Activated T-cell treated with anti-CD3 and anti-CD28 coated beads for 1 hour (primary cell): ENCODE measurements at regions not wholly inside any gene's neighbourhood (a gene's known extent, or its start where the extent isn't known, plus 50 kb on each side); places are given as distances from the start of the nearest gene placed in this dataset.

Experiments used
- DNase-seq: peaks from one replicate; pipeline ENCODE4 v3.0.0-alpha.2; 2020; ENCODE audit warnings: low read depth

DNA sequence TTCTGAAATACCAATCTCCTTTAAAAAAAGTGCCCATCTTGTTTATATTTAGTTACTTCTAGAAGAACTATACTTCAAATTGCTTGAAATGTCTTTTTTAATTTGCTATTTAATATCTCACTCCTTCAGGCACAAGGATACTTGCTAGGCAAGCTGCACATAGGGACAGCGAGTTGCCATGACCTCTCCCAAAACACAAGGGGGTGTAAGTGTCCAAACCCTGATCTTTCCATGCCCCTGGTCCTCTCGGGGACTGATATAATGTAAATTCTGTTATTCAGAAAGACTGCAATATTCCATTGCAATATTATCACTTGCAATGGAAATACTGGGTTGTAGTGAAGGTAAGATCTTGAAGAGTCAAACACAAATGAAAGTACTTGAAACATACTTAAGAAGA is 480.4 kb downstream of the CETN3 start:
- no peak for DNase-seq

DNA sequence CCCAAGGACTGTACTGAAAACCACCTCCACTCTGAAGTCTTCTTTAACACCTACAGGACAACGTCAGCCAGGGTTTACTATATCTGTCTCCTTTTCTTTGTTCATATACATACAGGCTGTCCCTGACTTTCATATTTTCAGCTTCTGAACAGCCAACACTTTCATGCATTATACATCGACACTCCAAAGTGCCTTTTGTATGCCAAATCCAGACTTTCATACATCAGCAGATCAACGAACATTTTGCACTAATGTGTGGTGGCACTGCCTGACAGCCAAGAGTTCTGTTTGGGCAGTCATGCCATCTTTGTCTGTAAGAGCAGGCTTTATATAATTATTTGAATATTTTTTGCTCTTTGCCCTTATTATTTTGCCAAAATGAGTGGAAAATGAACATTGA is 487.4 kb downstream of the CETN3 start:
- DNase-seq, result no peak

DNA sequence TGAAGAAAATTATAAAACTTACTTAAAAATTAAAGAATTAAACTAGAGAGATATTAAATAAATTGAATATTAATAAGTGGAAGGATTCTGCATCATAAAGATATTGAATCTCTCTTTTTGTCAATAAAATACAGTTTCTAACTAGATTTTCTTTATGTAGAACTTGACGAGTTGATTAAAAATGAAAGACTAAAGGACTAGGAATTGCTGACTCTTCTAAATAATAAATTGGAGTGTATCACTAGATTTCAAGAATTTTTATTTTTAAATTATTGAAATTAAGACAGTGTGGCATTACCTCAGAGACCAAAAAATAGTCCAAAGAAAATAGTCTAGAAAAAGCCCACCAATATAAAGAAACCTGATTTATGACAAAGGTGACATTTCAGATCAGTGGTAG is 492.4 kb downstream of the CETN3 start:
- no peak for DNase-seq

DNA sequence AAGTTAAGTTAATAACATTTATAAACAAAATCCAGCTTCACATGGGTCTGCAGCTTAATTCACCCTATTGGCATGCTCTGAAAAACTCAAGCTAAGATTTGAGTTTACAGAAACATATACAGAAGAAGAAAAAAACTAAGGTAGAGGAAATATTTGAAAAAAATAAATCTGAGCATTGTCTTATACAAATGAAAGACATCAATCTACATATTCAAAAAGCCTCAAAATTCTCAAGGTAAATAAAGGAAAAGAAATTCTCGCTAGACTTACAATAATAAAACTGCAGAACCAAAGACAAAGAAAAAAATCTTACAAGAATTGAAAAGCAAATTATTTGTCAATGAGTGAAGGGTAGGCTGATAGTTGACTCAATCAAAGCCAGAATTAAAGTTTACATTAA is 493.4 kb downstream of the CETN3 start:
- no peak for DNase-seq

DNA sequence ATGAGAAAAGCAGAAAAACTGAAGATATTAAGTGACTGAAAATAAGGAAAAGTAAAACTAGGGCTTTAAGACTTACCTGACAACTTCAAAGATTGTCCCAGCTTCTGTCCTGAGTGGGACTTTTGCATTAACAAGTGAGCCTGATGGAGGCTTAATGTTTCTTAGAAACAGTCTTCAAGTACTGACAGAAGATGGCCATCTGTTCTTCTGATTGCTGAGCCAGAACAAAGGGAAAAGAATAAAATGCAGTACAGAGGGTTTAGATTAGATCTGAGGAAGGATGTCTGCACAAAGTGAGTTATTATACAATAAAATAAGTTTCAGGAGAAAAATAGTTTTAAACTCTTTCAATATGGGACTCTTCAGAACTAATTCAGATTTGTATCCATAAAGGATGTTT is 500.7 kb downstream of the CETN3 start:
- DNase-seq, result no peak

DNA sequence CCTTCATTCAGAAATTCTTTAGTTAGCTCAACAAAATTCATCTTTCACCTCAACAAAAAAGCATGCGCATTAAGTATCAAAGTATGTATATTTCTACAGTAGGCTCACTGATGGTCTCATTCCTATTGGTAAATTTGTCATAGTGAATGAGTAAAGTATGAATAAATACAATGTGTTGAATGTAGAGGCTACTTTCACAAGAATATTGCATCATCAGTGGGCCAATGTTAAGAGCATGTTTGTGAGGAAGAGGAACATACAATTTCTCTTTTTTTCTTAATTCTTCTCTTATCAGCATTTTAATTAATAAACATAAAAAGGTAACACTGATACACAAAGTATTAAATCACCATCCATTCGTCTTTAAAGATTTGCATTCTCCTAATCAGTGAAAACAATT is 505.1 kb downstream of the CETN3 start:
- DNase-seq, result no peak

DNA sequence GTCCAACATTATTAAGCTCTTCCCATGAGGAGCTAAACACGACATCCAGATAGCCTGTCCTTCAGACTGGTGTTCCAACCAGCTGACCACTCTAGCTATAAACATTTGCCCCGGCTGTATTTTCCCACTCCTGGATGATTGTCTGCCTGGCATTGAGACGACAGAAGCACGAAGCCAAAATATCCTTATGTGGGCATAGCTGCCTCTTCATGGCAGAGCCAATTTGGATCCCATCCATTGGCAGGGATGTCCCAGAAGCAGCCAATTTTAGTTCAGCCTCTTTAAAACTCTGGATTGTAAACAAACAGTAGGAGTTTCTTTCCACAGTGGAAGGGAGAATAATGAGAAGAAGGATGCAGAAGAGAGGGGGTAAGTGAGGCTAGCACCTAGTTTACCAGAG is 507.6 kb downstream of the CETN3 start:
- DNase-seq, result no peak

DNA sequence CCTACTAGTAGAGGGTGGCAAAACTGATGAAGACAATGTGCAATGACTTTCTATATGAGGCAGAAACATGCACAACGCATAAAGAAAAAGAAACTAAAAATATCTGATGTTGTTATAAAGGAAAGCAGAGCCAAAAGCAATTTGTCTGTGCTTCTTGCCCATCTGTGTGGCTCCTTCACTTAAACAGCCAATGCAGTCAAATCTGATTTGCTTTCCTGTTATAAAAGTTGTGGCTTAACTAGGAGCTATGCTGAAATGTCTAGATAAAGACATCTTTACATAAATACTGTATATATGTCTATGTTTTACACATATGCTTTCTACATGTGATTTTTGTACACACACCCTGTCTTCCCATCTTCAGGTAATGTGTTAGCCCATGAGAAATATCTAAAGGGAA is 508.2 kb downstream of the CETN3 start:
- no peak for DNase-seq

DNA sequence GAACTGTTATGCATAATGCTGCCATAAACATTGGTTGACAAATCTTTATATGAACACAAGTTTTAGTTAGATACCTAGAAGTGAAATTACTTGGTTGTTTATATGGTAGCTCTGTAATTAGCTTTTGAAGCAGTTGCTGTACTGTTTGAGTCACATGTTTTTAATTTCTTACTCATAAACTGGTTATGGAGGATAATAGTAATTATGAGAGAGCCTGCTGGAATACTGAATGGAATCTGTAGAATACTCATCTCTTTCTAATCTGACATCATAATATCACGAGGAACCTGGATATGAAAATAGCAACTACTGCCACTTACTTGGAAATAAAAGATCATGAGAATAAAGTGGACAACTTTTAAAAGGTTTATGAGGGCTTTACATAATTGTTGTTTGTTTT is 509.2 kb downstream of the CETN3 start:
- no peak for DNase-seq

DNA sequence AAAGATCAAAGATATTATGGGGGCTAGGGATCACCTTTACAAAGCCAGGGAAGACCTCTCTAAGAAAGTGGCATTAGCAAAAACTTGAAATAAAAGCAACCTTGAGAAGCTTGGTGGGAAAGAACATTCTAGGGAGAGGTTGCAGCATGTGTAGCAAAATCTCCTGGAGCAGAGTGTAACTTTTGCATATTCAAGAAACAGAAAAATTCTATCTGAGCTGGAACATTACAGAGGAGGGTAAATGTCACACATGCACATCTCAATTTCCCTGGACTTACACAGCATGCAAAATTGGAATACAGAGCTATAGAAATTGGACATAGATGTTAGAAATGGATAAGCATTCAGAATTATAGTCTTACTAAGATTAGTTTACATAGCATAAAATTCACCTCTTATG is 510.0 kb downstream of the CETN3 start:
- no peak for DNase-seq

DNA sequence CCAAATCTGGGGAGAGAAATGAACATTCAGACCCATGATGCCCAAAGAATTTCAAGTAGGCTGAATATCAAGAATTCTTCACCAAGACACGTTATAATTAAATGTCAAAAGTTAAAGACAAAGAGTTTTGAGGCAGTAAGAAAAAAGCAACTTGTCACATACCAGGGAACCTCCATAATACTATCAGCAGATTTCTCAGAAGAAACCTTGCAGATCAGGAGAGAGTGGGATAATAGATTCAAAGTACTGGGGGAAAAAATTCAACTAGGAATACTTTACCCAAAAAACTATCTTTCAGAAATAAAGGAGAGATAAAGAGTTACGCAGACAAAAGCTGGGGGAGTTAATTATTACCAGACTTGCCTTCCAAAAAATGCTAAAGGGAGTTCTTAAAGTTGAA is 516.0 kb downstream of the CETN3 start:
- no peak for DNase-seq

DNA sequence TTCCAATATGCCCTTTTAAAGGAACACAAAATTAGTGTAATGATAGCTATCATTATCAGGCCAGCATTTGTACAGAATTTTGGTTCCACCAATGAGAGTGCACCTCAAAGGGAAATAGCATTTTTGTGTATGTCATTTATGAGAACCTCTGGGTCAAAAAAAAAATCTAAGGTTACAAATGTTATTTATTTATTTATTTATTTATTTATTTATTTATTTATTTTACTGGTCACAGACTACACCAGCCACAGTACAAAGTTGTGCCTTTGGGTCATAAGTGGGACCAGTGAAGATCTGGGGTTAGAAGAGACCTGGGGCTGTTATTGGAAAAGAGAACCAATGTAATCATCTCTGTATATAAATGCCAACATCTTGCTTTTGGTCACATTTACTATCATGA is 523.9 kb downstream of the CETN3 start:
- no peak for DNase-seq

DNA sequence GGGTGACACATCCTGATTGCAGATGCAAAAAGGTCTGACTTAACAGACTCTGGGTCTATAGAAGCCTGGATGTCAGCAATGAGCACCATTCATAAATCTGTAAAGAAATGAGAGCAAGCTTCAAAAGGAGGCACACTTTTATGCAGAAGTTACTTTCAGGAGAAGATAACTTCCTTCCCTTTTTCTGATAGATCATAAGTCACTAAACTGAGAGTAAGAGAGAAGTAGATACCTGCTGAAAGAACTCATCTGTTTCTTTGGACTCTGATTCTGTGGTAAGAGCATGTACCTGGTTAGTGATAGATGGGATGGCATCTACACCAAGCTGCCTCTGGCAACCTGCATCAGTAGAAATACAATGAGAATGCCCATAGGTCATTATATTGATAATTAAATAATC is 525.6 kb downstream of the CETN3 start:
- DNase-seq, result no peak

DNA sequence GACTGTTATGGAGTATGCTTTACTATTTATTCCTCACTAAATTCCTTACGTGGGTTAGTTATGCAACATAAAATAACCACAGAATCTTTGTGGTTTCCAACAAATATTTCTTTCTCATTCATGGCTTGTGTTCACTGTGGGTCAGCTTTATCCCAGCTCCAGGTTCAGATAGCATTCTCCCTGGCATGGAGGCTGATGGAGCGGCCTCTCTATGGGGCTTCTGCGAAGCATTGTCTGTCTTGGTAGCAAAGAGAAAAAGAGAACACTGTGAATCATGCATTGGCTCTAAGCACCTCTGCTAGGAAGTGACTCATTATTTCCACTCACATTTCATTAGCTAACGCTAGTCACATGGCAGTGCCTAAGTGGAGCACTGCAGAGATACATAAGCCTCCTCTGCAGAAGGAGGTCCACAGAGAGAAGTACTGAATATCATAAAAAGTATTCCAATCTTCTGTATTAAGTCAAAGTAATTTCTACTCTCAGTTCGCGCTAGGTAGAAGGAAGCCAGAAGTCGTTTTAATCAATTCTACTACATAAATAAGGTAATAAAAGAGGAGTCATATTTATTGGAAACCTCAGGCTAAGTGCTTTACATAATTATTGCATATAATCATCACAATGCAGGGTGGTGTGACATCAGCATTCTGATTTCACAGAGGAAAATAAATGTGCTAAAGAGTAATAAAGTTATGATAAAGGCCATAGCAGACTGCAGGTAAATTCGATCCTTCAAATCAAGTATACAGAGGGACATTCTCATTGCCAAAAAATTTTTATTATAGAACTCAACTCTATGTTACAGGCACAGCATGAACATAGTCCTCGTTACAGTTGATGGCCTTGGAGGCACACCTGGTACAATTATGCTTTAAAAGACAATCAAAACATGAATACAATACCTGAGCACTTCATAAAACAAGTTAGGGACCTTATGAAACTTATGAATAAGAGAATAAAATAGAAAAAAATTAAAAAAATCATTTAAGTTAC is 531.1 kb downstream of the CETN3 start:
- DNase-seq, result no peak

DNA sequence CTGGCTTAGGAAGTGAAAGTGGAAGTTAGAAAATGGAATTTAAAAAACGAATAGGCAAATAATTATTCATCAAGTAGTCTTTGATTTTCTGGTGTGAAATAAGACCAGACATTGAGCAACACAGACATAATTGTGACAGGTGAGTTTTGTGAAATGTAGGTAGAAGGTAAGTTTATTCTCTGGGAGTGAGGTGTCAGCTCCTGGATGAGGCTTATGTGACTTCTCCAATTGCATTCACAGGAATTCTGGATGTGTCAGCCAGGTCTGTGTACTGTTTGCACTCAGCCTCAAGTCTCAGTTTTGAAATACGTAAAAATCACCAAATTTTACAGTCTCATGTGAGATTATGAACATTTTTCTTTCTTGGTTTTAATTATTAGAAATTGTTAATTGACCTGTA is 537.6 kb downstream of the CETN3 start:
- no peak for DNase-seq

DNA sequence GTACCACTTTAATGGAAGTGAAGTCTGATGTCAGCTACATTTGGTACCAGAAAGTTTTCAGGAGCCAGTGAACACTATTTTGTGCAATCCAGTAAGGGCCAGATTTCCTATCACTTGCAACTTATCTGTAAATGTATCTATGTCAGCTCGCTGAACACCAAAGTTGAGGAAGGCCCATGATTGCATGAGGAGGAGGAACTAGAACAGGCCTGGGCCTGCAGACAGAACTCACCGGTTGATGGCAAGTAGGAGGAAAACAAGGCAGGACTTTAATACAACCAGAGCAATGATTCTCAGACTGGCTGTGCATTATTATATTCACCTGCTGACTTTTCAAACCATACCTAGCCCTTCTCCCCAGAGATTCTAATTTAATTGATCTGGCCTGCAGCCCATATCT is 540.2 kb downstream of the CETN3 start:
- no peak for DNase-seq

DNA sequence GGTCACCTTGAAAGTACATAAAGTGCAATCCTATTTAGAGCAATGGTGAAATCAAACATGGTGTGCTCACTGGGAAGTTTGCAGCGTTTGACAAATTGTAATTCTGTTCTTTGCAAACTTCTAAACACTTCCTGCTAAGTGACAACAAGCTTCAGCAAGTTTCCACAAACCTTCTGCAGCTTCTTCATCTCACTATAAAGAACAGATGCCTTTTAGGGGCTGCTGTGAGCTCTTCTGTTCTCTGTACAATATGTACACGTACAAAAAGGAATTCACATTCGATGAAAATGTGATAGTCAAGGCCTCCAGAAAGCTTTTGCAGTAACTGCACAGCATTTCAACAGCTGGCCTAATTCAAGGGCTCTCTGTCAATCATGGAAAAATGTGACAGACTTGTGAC is 543.1 kb downstream of the CETN3 start:
- DNase-seq, result no peak

DNA sequence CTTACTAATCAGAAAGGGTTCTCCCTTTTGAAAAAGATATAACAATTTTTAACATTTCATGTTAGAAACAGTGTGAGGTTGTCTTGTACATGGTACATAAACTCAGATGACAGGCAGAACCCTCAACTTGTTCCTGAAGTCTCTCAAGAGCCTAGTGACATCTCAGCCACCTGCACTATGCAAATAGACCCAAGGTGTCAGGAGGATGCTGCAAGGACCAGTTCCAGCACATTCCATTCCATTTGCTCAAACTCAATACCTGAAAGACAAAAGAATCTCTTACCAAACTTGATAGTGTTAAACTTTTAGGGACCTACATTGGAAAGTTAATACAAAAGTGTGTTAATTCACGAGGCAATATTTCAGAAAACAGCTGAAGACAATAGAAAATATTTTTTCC is 544.6 kb downstream of the CETN3 start:
- no peak for DNase-seq

DNA sequence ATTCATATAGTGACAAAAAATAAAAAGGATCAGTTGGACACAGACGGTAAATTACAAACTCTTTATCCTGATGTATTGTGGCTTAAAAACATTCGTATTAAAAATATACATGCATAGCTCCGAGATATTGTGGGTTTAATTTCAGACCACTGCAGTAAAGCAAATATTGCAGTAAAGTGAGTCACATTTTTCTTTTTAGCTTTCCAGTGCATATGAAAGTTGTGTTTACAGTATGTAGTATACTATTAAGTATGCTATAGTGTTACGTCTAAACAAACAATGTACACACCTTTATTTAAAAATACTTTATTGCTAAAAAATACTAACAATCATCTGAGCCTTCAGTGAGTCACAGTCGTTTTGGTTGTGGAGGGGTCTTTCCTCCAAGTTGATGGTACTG is 551.8 kb downstream of the CETN3 start:
- DNase-seq, result no peak

DNA sequence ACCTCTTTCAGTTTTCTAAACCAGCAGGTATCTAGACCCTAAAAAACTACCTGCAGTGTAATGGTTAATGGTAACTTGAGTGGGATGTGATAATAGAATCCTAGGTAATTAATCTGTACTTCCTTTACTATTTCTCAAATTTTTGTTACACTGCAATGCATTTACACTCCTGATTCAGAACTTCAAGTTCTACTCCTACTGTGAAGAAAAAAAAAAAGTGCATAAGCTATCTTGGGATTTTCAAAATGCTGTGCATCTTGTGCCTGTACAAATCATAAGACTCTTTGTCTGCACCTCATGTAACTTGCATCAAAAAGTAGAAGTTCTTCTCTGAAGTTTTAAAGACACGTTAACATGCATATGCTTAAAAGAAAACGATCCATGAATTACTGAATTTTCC is 554.1 kb downstream of the CETN3 start:
- no peak for DNase-seq

DNA sequence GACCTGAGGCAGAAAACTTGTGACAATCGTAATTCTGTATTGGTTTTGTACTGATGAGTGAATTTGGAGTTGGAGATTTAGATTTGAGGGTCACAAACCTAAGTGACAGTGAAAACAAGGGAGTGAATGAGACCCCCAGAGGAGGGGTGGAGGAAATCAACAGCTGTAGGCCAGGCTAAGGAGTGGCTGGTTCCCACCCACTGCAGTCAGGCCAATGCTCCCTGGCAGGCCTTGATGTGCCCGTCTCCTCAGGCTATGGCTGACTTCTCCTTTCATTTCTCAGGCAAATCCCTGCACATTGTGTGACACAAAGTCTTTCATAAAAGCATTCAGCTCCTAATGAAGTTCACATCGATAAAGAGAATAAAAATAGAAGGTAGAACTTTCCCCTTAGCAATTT is 557.6 kb downstream of the CETN3 start:
- no peak for DNase-seq

DNA sequence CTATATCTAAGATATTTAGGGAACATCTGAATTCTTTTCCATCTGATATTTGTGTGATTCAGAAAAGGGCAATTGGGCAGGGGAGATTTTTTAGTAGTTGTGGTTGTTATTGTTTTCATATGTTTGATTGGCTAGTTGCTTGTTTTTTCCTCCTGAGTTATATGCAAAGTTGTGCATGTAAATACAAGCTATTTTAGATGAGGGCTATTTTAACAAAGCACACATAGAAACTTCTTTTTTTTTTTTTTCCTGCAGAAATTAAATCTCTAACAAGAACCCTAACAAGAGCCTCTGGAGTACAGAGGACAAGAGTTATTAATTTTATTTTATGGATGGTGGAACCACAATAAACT is 559.1 kb downstream of the CETN3 start:
- DNase-seq, result no peak

DNA sequence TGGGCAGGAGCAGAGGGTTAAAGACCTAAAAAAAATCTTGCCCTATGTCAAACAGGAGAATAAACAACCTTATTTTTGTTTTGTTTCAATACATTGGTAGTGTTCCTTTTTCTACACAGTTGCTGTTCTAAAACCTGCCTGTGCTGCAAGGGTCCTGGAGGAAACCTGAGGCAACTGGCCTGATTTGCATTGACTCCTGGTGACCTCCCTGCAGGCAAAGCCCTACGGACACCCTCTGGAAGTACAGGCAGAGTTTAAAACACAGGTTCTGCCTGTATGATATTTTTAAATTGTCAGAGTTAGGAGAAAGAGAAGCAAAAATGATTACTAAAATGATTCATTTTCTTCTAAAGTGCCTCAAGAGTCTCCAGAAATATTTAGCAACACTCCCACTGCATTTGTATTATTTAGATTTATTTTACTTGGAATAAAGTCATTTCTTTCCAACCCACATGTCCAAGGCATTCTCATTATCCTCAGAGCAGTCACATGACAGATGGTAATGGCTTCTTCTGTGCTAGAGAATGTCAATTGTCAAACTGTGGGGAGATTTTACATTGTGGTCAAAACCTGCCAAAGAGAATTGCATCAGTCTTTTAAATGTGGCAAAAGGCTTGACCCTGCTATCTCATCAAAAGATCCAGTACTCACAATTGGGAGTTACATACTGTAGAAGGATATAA is 559.6 kb downstream of the CETN3 start:
- no peak for DNase-seq

DNA sequence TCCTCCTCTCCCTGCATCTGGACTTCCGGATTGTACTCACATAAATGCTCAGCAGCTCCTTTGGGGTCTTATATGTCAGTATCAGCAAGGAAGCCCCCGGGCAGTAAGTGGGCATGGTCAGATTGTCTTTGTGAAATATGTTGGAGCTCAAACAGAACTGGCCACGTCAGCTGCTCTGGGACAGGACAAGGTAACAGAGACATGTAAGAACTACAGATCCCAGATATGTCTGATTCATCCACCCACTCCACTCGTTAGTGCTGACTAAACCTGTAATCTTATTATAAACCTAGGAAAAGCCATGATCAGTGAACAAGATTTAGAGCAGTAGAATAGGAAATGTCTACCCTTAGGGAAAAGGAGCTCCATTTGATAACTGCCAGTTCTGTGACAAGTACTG is 561.8 kb downstream of the CETN3 start:
- no peak for DNase-seq
